ENCODE measurements at regions not wholly inside any gene's neighbourhood (a gene's known extent, or its start where the extent isn't known, plus 50 kb on each side); places are given as distances from the start of the nearest gene placed in this dataset.

DNA sequence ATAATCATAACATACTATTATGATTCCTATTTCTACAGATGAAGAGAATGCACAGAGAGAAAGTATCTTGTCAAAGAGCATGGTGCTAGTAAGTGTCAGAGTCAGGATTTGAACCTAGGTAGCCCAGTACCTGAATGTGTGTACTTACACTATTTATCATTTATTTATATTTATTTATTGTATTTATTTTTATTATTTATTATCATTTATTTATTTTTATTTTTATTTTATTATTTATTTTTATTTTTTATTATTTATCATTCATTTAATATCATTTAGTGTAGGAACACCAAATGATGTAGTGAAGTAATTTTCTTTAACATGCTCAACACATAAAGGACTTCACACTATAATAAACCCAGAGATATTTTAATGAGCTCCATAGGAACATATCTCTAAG lies 209.4 kb upstream of the ZFP42 start:
- Histone ChIP-seq H3K4me3 (ENCODE audit: low read depth, low read length) (no peak overlapping the region), H3K27ac (ENCODE audit: extremely low read depth, low read depth, low read length) (no peak overlapping the region), H3K9me3 (ENCODE audit: control insufficient read depth, insufficient read depth, low read depth, low read length) (no peaks in the 10 kb centered on the region), H3K4me1 (ENCODE audit: control insufficient read depth, insufficient read depth, low read length) (no peaks in the 10 kb centered on the region), H3K36me3 (ENCODE audit: control insufficient read depth in 2 of 2, insufficient read depth in 1 of 2, low read length in 2 of 2) (no peaks in the 10 kb centered on the region)
- POLR2A ChIA-PET, result no interaction called here
- TF ChIP-seq MZF1 (tag by site-specific recombination; IDR thresholded peaks at IDR 0.05; ENCODE audit: borderline replicate concordance) (no peak), ZSCAN16 (tag by site-specific recombination; IDR thresholded peaks at IDR 0.05) (no peak), RBAK (tag by site-specific recombination; IDR thresholded peaks at IDR 0.05) (no peak), ZNF623 (tag by site-specific recombination; IDR thresholded peaks at IDR 0.05) (no peak), ZBTB17 (tag by site-specific recombination; IDR thresholded peaks at IDR 0.05) (no peak), CTCF (tag by site-specific recombination; IDR thresholded peaks at IDR 0.05) (no peak), GFI1B (tag by site-specific recombination; IDR thresholded peaks at IDR 0.05) (no peak), ZNF146 (tag by site-specific recombination; IDR thresholded peaks at IDR 0.05) (no peak), WT1 (tag by site-specific recombination; IDR thresholded peaks at IDR 0.05) (no peak), ZIC2 (tag by site-specific recombination; IDR thresholded peaks at IDR 0.05) (no peak), ZNF18 (tag by site-specific recombination; IDR thresholded peaks at IDR 0.05) (no peak), ZNF341 (tag by site-specific recombination; IDR thresholded peaks at IDR 0.05; ENCODE audit: low read depth) (no peak), ZNF302 (tag by site-specific recombination; IDR thresholded peaks at IDR 0.05; ENCODE audit: low read depth) (no peak), ZNF157 (tag by site-specific recombination; IDR thresholded peaks at IDR 0.05) (no peak), ZNF660 (tag by site-specific recombination; IDR thresholded peaks at IDR 0.05) (no peak), ZNF707 (tag by site-specific recombination; IDR thresholded peaks at IDR 0.05) (no peak)
- TF ChIP-seq, protein P1, sequence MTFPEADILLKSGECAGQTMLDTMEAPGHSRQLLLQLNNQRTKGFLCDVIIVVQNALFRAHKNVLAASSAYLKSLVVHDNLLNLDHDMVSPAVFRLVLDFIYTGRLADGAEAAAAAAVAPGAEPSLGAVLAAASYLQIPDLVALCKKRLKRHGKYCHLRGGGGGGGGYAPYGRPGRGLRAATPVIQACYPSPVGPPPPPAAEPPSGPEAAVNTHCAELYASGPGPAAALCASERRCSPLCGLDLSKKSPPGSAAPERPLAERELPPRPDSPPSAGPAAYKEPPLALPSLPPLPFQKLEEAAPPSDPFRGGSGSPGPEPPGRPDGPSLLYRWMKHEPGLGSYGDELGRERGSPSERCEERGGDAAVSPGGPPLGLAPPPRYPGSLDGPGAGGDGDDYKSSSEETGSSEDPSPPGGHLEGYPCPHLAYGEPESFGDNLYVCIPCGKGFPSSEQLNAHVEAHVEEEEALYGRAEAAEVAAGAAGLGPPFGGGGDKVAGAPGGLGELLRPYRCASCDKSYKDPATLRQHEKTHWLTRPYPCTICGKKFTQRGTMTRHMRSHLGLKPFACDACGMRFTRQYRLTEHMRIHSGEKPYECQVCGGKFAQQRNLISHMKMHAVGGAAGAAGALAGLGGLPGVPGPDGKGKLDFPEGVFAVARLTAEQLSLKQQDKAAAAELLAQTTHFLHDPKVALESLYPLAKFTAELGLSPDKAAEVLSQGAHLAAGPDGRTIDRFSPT (tag by site-specific recombination; IDR thresholded peaks at IDR 0.05), result no peak
- CTCF ChIA-PET, result no interaction called here

DNA sequence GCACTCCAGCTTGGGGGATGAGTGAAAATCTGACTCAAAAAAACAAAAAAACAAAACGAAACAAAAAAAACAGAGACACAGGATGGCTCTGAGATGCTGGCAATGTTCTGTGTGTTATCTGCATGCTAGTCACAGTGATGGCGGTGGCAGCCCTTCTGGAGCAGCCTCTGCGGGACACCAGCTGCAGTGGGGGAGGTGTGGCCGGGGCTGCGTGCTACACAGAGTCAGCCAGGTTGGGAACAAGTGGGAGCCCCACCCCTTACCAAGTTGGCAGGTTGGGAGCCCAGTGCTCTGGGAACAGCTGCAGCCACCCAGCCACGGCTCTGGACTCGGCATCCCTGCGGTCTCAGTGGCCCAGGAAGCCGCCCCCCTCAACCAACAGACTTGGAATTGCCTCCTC lies 206.5 kb upstream of the ZFP42 start:
- Histone ChIP-seq H3K9me3 (ENCODE audit: control insufficient read depth, insufficient read depth, low read depth, low read length) (no peaks in the 10 kb centered on the region), H3K4me1 (ENCODE audit: control insufficient read depth, insufficient read depth, low read length) (no peaks in the 10 kb centered on the region), H3K4me3 (ENCODE audit: low read depth, low read length) (no peak overlapping the region), H3K27ac (ENCODE audit: extremely low read depth, low read depth, low read length) (no peak overlapping the region), H3K36me3 (ENCODE audit: control insufficient read depth in 2 of 2, insufficient read depth in 1 of 2, low read length in 2 of 2) (no peaks in the 10 kb centered on the region)
- CTCF ChIA-PET, result interaction anchor here (0.7 kb wide), 1 partner anchor 1067 kb away, joined by 3 read pairs; no protein-coding TSS in a partner anchor
- TF ChIP-seq ZNF560 (tag by site-specific recombination; IDR thresholded peaks at IDR 0.05; ENCODE audit: borderline replicate concordance) (no peak), ZNF157 (tag by site-specific recombination; IDR thresholded peaks at IDR 0.05) (no peak), ZNF596 (tag by site-specific recombination; IDR thresholded peaks at IDR 0.05) (no peak), GLI4 (tag by site-specific recombination; IDR thresholded peaks at IDR 0.05) (no peak), ZBTB20 (tag by site-specific recombination; IDR thresholded peaks at IDR 0.05) (no peak), HOXD13 (CRISPR knock-in tag; IDR thresholded peaks at IDR 0.05; ENCODE audit: borderline replicate concordance) (no peak), ZSCAN5A (tag by site-specific recombination; IDR thresholded peaks at IDR 0.05) (no peak), ZNF221 (tag by site-specific recombination; IDR thresholded peaks at IDR 0.05; ENCODE audit: borderline replicate concordance) (no peak), ZNF621 (tag by site-specific recombination; IDR thresholded peaks at IDR 0.05) (no peak)
- POLR2A ChIA-PET, result no interaction called here

Measured in HEK293 (cell line).